WTC11 (cell line): ENCODE measurements at regions not wholly inside any gene's neighbourhood (a gene's known extent, or its start where the extent isn't known, plus 50 kb on each side); places are given as distances from the start of the nearest gene placed in this dataset.

Source experiments
- CREB1 ChIP-seq: sonication (generic); formaldehyde crosslinking; IDR thresholded peaks from 2 replicates; pipeline ENCODE4 v1.8.0; 2023; ENCODE audit warnings: mild to moderate bottlenecking, missing genetic modification reagents
- CTCF ChIP-seq: fragments of 200-600 bp; IDR thresholded peaks from 2 replicates; pipeline ENCODE4 v1.8.0; 2022; ENCODE audit warnings: antibody characterized with exemption
- E2F5 ChIP-seq: sonication (generic); formaldehyde crosslinking; IDR thresholded peaks from 2 replicates; pipeline ENCODE4 v1.8.1; 2022; ENCODE audit warnings: mild to moderate bottlenecking, moderate library complexity, missing genetic modification reagents
- JUN ChIP-seq: sonication (generic); formaldehyde crosslinking; IDR thresholded peaks from 2 replicates; pipeline ENCODE4 v1.8.0; 2023; ENCODE audit warnings: mild to moderate bottlenecking, missing genetic modification reagents
- NFYB ChIP-seq: sonication (generic); formaldehyde crosslinking; conservative IDR thresholded peaks from 2 replicates; pipeline ENCODE4 v1.8.0; 2022; ENCODE audit warnings: low read depth, missing genetic modification reagents

GRCh38 chr6:62452586-62452985, 166.6 kb upstream of the KHDRBS2 start:
- TF ChIP-seq CTCF (no peak), E2F5 (CRISPR knock-in tag) (no peak), JUN (CRISPR knock-in tag) (no peak), CREB1 (CRISPR knock-in tag) (no peak), NFYB (CRISPR knock-in tag) (no peak)
